CD4-positive, alpha-beta T cell (primary cell): ENCODE measurements at regions not wholly inside any gene's neighbourhood (a gene's known extent, or its start where the extent isn't known, plus 50 kb on each side); places are given as distances from the start of the nearest gene placed in this dataset.

Experiments used
- ATAC-seq: fragments of 200-7000 bp; cut with Tn5 transposase; one replicate; pipeline ENCODE4 v1.10.0; 2022; ENCODE audit warnings: mild to moderate bottlenecking; ENCODE audit not compliant: poor library complexity
- CTCF ChIA-PET: fragments of 350-600 bp; sonication (Branson Sonifier 250); formaldehyde crosslinking; loops from one replicate; lab custom pipeline; 2021; ENCODE audit warnings: antibody characterized with exemption, inconsistent platforms; lab: Charles Lee
- POLR2A ChIA-PET: fragments of 350-600 bp; sonication (Branson Sonifier 250); formaldehyde crosslinking; loops from one replicate; lab custom pipeline; 2021; ENCODE audit warnings: antibody characterized with exemption, inconsistent platforms; lab: Charles Lee
- DNase-seq, 14 experiments: peaks; one replicate each; pipeline ENCODE4 v3.0.0-alpha.2; 2013 to 2020; ENCODE audit warnings: mixed read lengths in 2 of 14
- H3K27ac ChIP-seq, 2 donors: one replicate each; pipeline versions ENCODE4 v1.5.1 to v1.7.0; 2013; ENCODE audit warnings: low read length in 2 of 2, low read depth in 1 of 2, mild to moderate bottlenecking in 1 of 2
- H3K27me3 ChIP-seq, 2 experiments: 1 replicate in 1 of 2; 2 replicates in 1 of 2; pipeline versions ENCODE4 v1.6.1 to v1.7.0; 2013; ENCODE audit warnings: low read length in 2 of 2, control low read depth in 1 of 2, mild to moderate bottlenecking in 1 of 2, moderate library complexity in 1 of 2; ENCODE audit not compliant: insufficient read depth in 2 of 2, control insufficient read depth in 1 of 2
- H3K36me3 ChIP-seq: one replicate; pipeline ENCODE4 v1.6.1; 2013; ENCODE audit warnings: low read length, control low read depth; ENCODE audit not compliant: insufficient read depth
- H3K4me1 ChIP-seq: one replicate; pipeline ENCODE4 v1.6.1; 2013; ENCODE audit warnings: low read length, control low read depth; ENCODE audit not compliant: insufficient read depth
- H3K4me3 ChIP-seq: one replicate; pipeline ENCODE4 v1.5.1; 2013; ENCODE audit warnings: mild to moderate bottlenecking, low read length, moderate library complexity
- H3K9me3 ChIP-seq, 2 experiments: 1 replicate in 1 of 2; 2 replicates in 1 of 2; pipeline versions ENCODE4 v1.6.1 to v1.7.0; 2013; ENCODE audit warnings: low read length in 2 of 2, mild to moderate bottlenecking in 2 of 2, control low read depth in 1 of 2, moderate library complexity in 1 of 2; ENCODE audit not compliant: control insufficient read depth in 1 of 2, insufficient read depth in 1 of 2
- H3K27ac Mint-ChIP-seq: one replicate; pipeline ENCODE4 v1.8.0; 2020; ENCODE audit warnings: mixed read lengths
- H3K27me3 Mint-ChIP-seq: one replicate; pipeline ENCODE4 v1.8.0; 2021; ENCODE audit warnings: mixed read lengths
- H3K36me3 Mint-ChIP-seq: one replicate; pipeline ENCODE4 v1.8.0; 2021; ENCODE audit warnings: low read depth, mixed read lengths
- H3K4me1 Mint-ChIP-seq: one replicate; pipeline ENCODE4 v1.8.0; 2021; ENCODE audit warnings: low read depth, mixed read lengths
- H3K4me3 Mint-ChIP-seq: one replicate; pipeline ENCODE4 v1.8.0; 2020; ENCODE audit warnings: mild to moderate bottlenecking, mixed read lengths
- H3K9me3 Mint-ChIP-seq: one replicate; pipeline ENCODE4 v1.8.0; 2020; ENCODE audit warnings: mixed read lengths
- intact Hi-C, 2 experiments: fragments of 100-400 bp; cut with DNase I in 1 of 2; cut with micrococcal nuclease in 1 of 2; formaldehyde crosslinking; loops; one replicate each; pipeline versions ENCODE4 v1.15.1 to v1.9.0; 2023 to 2025; cut with DNase I, micrococcal nuclease
- TF ChIP-seq, protein P1 (sequence below): fragments of 200-600 bp; IDR thresholded peaks from one replicate; pipeline ENCODE4 v1.8.0; 2022; ENCODE audit warnings: antibody characterized with exemption, mild to moderate bottlenecking

DNA sequence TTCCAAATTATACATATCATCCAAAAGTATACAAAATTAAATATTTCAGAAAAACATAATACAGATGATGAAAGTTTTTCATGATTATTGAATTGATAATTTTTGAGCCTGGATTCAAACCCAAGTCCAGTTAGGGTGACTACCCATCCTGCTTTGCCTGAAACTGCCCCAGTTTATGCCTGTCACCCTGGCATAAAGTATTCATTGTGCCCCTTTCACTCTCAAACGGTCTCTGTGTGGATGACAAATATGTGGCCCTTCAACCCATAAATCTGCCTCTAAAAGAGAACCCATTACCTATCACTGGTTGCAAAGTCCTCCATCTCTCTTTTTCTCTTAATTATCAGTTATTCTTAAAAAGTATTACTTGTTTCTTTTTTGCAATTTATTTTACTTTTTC lies 553.7 kb upstream of the JARID2 start:
- no peak for DNase-seq

DNA sequence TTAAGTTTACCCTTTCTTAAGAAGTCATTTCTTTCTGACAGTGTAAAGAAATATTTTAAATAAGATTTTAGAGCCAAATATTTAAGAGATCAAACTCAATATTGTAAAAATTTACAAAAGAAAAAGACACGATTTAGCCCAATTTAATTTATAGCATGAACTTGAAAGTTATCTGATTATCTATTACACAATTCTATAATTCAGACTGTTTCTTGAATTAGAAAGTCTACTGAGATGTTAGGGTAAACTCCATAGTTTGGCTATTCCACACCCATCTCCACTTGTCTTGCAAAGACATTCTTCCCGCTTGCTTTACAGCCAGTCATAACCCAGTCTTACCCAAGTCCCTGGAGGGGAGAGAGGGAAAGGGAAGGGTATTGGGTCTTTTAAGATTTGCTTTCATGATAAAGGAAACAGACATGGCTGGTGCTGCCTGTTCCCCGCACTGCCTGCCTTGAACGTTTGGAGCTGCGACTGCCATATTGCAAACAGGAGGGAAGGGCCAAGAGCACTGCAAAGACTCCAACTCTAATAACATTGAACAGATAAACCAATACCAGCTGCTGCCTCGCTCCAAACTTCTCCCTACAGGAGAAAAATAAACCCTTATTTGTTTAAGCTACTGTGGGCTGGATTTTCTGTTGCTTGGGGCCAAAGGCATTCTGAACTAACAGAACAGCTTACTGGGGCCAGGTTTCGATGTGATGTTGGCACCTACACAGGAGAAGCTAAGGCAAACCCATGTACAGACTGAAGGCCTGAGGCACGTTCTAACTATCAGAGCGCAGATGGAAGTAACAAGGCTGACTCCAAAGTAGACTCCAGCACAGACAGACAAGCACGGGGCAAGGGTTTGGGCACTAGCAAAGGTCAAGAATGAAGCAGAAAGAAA lies 552.3 kb upstream of the JARID2 start:
- H3K4me3 ChIP-seq, result no peak overlapping the region
- no peak overlapping the region for H3K27ac Mint-ChIP-seq
- no peaks in the 10 kb centered on the region for H3K27me3 ChIP-seq
- no peak for ATAC-seq
- no peak overlapping the region for H3K4me3 Mint-ChIP-seq
- intact Hi-C loops, result no loop called here
- H3K4me1 ChIP-seq, result no peaks in the 10 kb centered on the region
- H3K4me1 Mint-ChIP-seq, result no peaks in the 10 kb centered on the region
- no peaks in the 10 kb centered on the region for H3K27me3 Mint-ChIP-seq
- TF ChIP-seq, protein P1, sequence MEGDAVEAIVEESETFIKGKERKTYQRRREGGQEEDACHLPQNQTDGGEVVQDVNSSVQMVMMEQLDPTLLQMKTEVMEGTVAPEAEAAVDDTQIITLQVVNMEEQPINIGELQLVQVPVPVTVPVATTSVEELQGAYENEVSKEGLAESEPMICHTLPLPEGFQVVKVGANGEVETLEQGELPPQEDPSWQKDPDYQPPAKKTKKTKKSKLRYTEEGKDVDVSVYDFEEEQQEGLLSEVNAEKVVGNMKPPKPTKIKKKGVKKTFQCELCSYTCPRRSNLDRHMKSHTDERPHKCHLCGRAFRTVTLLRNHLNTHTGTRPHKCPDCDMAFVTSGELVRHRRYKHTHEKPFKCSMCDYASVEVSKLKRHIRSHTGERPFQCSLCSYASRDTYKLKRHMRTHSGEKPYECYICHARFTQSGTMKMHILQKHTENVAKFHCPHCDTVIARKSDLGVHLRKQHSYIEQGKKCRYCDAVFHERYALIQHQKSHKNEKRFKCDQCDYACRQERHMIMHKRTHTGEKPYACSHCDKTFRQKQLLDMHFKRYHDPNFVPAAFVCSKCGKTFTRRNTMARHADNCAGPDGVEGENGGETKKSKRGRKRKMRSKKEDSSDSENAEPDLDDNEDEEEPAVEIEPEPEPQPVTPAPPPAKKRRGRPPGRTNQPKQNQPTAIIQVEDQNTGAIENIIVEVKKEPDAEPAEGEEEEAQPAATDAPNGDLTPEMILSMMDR, result no peak
- ChIA-PET POLR2A (no interaction called here), CTCF (no interaction called here)
- H3K27ac ChIP-seq, result no peak overlapping the region
- DNase-seq, result no peak
- H3K9me3 Mint-ChIP-seq, result no peaks in the 10 kb centered on the region
- H3K9me3 ChIP-seq, result no peaks in the 10 kb centered on the region
- no peaks in the 10 kb centered on the region for H3K36me3 ChIP-seq
- no peaks in the 10 kb centered on the region for H3K36me3 Mint-ChIP-seq

More for the DNA sequence above, 553.7 kb upstream of the JARID2 start:
- Histone ChIP-seq H3K36me3 (no peaks in the 10 kb centered on the region), H3K9me3 (no peaks in the 10 kb centered on the region), H3K4me3 (no peak overlapping the region), H3K4me1 (no peaks in the 10 kb centered on the region), H3K27me3 (no peaks in the 10 kb centered on the region), H3K27ac (no peak overlapping the region)
- ChIA-PET CTCF (no interaction called here), POLR2A (no interaction called here)
- ATAC-seq, result no peak
- H3K27ac Mint-ChIP-seq, result no peak overlapping the region
- H3K4me1 Mint-ChIP-seq, result no peaks in the 10 kb centered on the region
- TF ChIP-seq, protein P1, result no peak
- intact Hi-C loops, result no loop called here
- no peaks in the 10 kb centered on the region for H3K27me3 Mint-ChIP-seq
- H3K36me3 Mint-ChIP-seq, result no peaks in the 10 kb centered on the region
- H3K9me3 Mint-ChIP-seq, result no peaks in the 10 kb centered on the region
- no peak overlapping the region for H3K4me3 Mint-ChIP-seq

DNA sequence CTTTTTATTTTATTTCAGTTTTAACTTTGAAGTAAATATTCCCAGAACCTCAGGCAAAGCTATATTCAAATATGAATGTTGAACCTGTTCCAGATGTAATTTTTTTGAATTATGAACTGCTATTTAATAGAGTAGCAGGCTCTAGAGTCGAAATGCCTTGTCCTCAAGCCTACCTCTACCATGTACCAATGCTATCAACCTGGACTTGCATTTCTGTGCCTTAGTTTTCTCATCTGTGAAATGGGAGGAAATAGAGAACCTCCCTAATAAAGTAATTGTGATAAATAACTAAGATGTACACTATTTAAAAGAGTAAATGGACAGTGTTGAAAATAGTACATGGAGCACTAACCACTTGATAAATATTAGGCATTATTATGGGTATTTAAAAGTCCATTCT lies 551.6 kb upstream of the JARID2 start:
- intact Hi-C loops, result no loop called here
- Mint-ChIP-seq H3K9me3 (no peaks in the 10 kb centered on the region), H3K27me3 (no peaks in the 10 kb centered on the region), H3K4me1 (no peaks in the 10 kb centered on the region), H3K4me3 (no peak overlapping the region), H3K36me3 (no peaks in the 10 kb centered on the region), H3K27ac (no peak overlapping the region)
- Histone ChIP-seq H3K27ac (no peak overlapping the region), H3K4me3 (no peak overlapping the region), H3K9me3 (no peaks in the 10 kb centered on the region), H3K36me3 (no peaks in the 10 kb centered on the region), H3K4me1 (no peaks in the 10 kb centered on the region), H3K27me3 (no peaks in the 10 kb centered on the region)
- ChIA-PET POLR2A (no interaction called here), CTCF (no interaction called here)
- DNase-seq, result no peak
- TF ChIP-seq, protein P1, result no peak
- ATAC-seq, result no peak
